GM21717 (cell line): ENCODE measurements at regions not wholly inside any gene's neighbourhood (a gene's known extent, or its start where the extent isn't known, plus 50 kb on each side); places are given as distances from the start of the nearest gene placed in this dataset.
A peak's percentile ranks its signal among the peaks of the same experiment; 100 is the strongest.
"Not testable (repeated sequence)": the region's sequence is repeated elsewhere in the genome, so short reads cannot be mapped to it uniquely, and the experiment has no call there.

Experiments
- ATAC-seq: cut with Tn5 transposase; IDR thresholded peaks from one replicate; pipeline ENCODE4 v1.9.1; 2021; ENCODE audit warnings: mild to moderate bottlenecking, moderate library complexity; ENCODE audit not compliant: unreplicated experiment

- ATAC-seq: not testable (repeated sequence)
Measured at GRCh38 chr1:214095896-214096295, 108.1 kb downstream of the PROX1 start.

DNA sequence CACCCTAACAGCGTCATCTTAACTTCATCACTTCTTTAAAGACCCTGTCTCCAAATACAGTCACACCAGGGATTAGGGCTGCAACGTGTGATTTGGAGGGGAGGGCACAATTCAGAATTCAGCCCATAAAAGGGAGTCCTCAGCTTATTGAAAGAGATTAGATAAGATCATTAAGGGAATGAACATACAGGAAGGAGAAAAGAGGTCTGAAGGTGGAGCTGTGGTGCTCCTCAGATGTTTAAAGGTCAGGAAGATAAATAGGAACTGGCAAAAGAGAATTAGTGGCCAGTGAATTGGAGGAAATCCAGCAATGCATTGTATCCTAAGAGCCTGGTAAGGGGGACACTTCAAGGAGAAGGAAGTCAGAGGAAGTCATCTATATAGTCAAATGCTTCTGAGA is 113.5 kb downstream of the PROX1 start:
- no peak for ATAC-seq

GRCh38 chr1:214101828-214102227 is 114.1 kb downstream of the PROX1 start:
- ATAC-seq: no peak

GRCh38 chr1:214102907-214103306 is 115.1 kb downstream of the PROX1 start:
- no peak for ATAC-seq

DNA sequence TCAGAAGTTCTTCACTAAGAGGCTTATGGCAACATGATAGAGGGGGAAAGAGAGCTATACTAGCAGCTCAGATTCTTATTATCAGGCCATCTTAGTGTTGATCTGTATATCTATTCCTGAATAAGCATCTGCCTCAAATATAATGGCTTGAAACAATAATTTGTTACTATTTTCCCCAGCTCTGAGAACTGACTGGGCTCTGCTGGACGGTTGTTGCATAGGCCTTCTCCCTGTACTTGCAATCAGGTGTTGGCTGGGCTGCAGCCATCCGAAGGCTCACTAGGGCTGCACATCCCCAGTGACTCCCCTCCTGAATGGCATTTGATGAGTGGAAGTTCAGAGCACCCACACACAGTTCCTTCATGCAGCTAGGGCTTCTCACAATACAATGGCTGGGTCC is 116.0 kb downstream of the PROX1 start:
- ATAC-seq: no peak

GRCh38 chr1:214106375-214106774 is 118.6 kb downstream of the PROX1 start:
- no peak for ATAC-seq

DNA sequence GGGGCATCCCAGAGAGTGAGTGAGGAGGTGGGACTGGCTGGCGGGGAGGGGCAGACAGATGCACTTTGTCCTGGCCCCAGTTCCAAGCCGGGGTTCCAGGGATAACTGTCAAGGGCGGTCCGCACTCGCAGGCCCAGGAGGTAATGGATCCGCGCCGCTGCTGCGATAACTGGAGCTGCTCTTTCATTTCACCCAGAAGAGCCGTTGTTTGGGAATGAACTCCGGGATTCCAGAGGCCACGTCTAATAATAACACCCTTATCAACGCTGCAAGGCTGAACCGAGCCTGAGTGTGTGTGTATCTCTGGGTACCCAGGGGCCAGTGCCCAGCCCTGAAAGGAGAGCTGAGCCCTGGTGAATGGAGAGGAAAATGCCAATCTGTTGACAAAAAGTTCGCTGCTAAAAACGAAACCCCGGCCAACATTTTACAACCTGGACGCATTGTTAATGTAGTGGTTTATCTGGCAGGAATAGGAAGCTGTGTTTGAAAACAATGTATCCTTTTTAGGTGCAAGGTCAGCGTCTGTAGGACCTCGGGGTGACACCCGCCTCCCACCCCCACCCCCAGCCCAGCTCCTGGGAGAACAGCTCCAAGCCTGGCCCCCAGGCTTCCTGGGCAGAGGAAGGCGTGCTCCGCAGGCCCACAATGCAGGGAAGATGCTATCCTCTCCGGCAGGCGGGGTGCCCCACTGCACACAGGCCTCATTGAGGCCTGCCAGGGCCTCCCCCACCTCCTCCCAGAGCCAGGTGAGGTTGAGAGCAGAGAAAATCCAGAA is 119.7 kb downstream of the PROX1 start:
- no peak for ATAC-seq

DNA sequence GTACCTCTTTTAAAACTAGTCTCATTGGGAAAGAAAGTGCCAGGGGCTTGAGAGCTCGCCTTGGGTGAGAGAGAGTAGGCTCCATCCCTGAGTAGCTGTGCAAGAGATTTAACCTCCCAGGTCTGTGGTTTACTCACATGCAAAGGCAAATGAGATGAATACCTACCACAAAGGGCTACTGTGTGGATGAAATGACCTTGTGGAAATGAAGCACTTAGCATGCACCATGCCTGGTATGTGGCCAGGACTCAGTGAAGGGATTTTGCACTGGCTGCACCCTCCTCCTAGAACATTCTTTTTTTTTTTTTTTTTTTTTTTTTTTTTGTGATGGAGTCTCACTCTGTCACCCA is 120.3 kb downstream of the PROX1 start:
- ATAC-seq: no peak

- no peak for ATAC-seq
Measured at GRCh38 chr1:214111796-214112195, 124.0 kb downstream of the PROX1 start.

- no peak for ATAC-seq
Measured at GRCh38 chr1:214116258-214116657, 128.5 kb downstream of the PROX1 start.

DNA sequence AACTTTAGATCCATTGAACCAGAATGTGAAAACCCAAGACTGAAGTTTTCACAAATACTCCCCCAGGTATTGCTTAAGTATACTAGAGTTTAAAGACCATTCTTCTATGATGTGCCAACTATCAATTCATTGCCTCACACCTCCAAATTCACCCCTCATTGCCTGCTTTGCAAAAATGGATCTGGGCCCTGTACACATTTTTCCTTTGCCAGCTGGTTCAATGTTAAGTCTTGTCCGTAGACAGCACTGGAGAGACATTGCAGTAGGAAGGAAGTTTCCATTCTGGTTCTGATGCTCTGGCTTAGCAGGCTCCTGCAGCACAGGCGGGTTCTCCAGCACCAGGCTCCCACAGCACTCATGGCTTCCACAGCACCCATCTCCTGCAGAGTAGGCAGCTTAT is 130.0 kb downstream of the PROX1 start:
- no peak for ATAC-seq

DNA sequence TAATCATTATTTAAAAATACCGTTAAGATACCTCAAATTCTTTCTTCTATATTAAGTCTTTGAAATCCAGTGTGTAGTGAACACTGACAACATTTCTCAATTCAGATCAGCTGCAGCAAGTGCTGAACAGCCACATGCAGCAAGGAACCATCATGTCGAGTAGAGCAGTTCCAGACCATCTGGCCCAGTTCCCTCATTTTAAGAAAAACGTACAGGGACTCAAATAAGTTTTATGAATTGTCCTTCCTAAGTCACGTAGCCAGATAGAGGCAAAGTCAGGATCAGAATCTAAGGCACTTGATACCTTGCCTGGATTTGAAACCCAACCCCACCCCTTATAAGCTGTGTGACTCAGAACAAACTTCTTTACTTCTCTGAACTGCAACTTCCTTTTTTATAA is 132.4 kb downstream of the PROX1 start:
- ATAC-seq: no peak

DNA sequence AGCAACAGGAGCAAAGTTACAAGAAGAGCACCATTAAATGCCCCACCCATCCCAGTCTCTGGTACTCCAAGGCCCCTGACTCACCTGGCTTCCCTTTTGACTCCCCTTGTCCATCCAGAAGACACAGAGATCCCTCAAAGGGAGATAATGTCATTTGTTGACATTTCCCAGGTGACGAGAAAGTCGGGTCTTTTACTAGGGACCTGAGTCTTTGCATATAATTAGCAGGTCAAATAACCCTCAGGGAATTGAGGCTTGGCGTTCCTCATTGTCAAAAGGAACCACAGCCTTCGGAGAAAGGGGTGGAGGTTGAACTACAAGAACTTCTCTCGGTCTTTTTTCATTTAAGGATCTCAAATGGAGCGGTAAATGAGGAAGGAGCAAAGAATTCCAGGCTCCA is 133.2 kb downstream of the PROX1 start:
- no peak for ATAC-seq

- ATAC-seq: no peak
Measured at GRCh38 chr1:214122110-214122509, 134.3 kb downstream of the PROX1 start.

DNA sequence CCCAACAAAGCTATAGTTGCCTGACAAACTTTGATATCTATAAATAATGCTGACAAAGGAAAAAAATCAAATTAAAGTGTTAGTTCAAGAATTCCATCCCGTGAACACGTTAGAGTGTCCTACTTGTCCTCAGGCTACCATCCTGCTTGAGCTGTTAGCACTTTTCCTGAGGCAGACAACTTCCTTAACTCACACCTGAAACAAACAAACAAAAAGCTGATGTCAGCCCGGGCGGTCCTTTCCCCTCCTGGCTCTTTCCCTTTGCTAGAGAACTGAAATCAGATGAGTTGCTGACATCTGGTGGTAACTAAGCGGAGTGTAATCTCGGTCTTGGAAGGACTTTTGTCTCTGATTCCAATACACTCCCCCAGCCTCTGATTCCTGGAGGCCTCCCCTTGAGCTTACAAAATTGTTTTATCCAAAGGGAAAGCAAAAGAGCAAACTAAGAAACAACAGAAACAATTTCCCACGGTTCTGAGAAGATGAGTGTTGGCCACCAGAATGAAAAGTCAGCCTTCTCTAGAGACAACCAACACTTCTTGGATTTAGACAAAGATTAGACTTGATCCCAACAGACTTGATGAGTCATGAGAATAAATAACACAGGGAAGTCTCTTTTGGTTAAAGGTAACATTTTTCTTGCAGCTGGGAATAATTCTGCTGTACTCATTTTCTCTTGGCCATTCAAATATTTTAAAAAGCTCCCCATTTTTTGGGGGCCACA is 135.4 kb downstream of the PROX1 start:
- ATAC-seq: peak; percentile 61

DNA sequence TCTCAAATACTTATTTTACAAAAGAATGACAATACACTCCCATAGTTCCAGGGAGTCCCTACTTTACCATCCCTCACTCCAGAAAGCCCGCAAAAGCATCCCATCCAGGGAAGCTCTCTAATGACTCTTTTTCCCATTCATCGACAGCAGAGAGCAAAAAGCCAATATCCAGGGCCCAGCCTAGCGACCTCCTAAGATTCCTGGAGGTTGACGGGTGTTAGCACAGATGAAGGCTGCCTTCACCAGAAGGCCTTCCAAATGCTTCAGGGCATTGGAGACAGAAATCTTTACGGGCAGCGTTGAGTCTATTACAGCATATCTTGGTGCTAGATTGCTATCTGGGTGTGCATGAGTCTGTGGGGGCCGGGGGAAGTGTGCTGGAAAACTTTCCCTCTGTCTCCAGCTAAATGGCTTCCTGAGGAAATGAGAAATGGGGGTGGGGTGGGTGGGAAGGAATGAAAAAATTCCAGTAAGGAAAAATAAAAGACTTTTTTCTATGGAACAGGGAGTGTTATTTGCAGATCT is 136.6 kb downstream of the PROX1 start:
- no peak for ATAC-seq

DNA sequence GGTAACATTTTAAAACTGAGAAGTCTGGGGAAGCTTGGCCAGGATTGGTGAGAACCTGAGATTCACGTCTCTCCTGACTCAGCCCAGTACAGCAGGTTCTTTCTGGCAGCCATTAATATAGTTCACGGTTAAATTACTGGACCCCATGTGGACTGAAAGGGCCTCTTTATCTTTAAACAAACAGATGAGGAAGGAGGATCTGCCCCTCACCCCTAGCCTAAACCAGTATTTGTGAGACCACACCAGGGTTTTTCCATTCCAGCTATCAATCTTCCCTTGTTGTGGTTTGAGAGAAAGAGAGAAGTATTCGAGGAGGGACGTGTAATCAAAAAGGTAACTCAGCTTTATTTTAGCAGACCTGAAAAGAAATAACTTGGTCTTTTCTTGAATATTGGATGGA is 137.1 kb downstream of the PROX1 start:
- ATAC-seq: no peak

DNA sequence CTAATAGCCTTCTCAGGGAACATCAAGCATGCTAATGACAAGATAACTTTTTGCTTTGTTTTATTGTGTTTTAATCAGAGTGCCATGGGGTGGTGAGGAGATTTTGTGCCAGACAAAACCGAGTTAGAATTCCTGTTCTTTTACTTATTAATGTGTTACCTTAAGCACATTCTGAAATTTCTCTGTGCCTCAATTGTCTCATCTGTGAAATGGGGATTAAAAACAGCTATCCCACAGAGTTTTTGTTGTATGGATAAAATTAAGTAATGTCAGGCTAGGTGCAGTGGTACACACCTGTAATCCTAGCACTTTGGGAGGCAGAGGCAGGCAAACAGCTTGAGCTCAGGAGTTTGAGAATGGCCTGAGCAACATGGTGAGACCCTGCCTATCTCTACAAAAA is 138.0 kb downstream of the PROX1 start:
- no peak for ATAC-seq

GRCh38 chr1:214126697-214127146 is 138.9 kb downstream of the PROX1 start:
- no peak for ATAC-seq

- no peak for ATAC-seq
Measured at GRCh38 chr1:214127705-214128104, 139.9 kb downstream of the PROX1 start.

GRCh38 chr1:214135886-214136285 is 145.1 kb upstream of the SMYD2 start:
- no peak for ATAC-seq

DNA sequence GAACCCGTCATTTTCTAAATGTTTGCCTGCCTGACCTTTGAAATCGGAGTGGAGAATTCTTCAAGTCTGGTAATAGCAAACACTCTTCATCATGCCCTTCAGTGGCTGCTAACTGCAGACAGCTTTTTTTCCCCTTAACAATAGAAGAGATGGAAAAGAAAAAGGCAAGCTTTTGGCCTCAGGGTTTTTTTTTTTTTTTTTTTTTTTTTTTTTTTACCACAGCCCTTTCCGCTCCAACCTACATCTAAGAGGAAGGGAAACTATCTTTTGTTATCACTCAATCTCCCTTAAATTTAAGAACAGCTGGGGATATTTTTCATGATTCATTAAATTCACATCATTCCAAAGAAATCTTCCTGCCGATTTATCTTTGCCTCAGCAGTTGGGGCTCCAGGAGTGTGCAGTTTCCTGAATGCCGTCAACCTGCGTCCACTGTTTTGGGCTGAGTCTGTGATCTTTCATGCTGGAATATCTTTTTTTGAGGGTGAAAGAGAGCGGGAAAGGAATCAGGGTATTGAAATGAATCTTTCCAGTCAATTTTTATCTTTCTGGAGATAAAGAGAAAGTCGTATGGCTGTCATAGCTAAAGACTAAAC is 144.5 kb upstream of the SMYD2 start:
- ATAC-seq: no peak
